Right lung (tissue), 2 donors: ENCODE measurements at regions not wholly inside any gene's neighbourhood (a gene's known extent, or its start where the extent isn't known, plus 50 kb on each side); places are given as distances from the start of the nearest gene placed in this dataset.

ENCODE experiments used
- DNase-seq, 2 donors: peaks; one replicate each; pipeline ENCODE4 v3.0.0-alpha.2; 2013

GRCh38 chr2:129779783-129780182 lies 199.7 kb upstream of the RAB6C start:
- DNase-seq, result no peak

DNA sequence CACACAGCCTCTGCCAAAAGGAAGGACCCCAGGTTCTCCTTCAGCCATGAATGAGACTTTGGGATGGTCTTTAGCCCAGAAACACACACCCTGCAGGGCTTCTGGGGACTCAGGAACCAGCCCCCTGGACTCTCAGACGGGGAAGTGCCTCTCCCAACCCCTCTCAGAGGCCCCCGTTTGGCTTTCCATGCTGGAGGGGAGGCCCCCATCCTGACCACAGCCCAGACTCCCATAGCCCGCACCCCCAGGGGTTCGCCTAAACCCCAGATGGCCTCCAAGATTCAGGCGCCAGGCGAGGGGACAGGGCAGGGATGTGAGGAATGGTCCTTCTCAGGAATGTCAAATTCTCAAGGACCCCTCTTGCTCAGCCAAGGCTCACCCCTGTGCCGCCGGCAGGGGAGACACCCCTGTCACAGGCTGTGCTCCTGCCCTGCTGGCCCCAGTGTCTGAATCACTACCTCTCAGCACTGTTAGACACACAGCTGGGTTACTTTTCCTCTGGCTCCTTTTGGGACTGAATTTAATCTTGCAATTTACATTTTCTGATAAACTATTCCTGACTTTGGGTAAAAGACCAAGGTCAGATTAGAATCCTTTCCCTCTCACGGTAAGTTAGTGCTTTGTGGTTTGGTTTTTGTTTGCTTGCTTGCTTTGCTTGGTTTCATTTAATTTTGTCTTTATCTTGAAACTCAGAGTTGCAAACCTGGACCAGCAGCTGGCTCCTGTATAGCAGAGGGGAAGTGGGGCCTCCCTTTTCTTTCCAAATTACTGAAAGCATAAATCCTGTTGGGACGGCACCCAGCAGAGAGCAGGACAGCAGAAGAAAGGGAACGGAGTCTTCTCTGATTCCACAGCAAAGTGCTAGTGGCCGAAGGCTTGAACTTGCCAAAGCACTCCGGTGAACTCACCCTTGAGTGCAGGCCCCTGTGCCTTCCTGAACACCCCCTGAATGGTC lies 198.9 kb upstream of the RAB6C start:
- no peak for DNase-seq

DNA sequence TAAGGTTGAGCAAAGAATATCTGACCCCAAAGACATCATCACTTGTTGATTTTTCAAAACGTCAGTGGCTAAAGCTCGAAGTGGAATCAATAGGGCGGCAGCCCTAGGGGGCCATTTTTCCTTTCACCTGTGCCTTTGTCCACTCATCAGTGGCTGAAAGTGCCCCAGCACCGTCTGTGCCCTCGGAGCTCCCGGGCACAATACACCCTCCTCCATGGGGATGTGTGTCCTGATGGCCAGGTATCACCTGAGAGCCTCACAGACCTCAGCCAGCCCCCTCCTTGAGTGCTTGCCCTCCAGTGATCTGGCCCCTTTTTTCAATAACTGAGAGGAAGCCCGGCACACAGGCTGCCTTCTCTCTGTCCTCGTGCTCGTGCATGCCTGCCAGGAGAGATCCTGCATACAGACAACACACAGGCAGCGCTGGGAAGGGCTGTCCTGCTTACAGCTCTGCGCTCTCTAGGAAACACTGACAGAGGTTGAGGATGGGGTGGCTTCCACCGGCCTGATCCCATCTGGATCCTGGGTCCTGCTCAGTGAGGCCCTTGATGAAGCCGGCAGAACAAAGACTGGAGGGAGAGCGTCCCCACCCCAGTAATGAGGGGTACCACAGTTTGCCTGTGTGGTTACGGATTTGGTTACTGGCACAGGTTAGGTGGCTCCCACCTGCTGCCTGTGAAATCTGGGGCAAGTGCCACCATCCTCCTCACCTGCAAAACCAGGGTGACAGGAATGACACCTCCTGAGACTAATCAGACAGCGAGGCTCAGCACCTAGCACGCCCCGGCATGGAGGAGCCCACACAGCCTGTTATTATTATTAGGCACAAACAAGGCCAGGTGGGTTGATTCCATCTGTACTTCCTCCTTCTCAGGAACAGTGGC lies 197.5 kb upstream of the RAB6C start:
- DNase-seq, result no peak

GRCh38 chr2:129782633-129782990 lies 196.9 kb upstream of the RAB6C start:
- DNase-seq, result no peak

GRCh38 chr2:129784486-129784885 lies 195.0 kb upstream of the RAB6C start:
- DNase-seq, result no peak

- no peak for DNase-seq
Measured at GRCh38 chr2:129791712-129792111, 187.8 kb upstream of the RAB6C start.

GRCh38 chr2:129793431-129793902 lies 186.0 kb upstream of the RAB6C start:
- peak; percentile 29 to 40 for DNase-seq

DNA sequence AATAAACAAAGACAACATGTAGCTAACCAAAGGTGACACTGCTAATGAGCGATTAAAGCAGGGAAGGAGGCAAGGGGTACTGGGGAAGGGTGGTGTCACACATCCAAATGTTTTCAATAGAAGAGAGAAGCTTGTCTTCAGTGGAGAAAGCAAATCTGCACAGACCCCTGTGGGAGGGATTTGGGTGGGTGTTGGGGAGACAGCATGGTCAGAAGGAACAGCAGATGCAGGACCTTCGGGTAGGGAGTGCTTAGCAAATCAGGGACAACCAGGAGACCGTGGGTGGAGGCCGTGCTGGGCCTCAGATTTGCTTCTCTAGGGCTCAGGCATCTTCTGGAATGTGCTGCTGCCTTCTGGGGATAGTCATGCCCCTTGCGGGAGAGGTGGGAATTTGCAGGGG lies 185.3 kb upstream of the RAB6C start:
- no peak for DNase-seq

GRCh38 chr2:129794540-129794939 lies 184.9 kb upstream of the RAB6C start:
- no peak for DNase-seq

GRCh38 chr2:129796225-129796624 lies 183.2 kb upstream of the RAB6C start:
- DNase-seq, result no peak

- no peak for DNase-seq
Measured at GRCh38 chr2:129796801-129797488, 182.5 kb upstream of the RAB6C start.

DNA sequence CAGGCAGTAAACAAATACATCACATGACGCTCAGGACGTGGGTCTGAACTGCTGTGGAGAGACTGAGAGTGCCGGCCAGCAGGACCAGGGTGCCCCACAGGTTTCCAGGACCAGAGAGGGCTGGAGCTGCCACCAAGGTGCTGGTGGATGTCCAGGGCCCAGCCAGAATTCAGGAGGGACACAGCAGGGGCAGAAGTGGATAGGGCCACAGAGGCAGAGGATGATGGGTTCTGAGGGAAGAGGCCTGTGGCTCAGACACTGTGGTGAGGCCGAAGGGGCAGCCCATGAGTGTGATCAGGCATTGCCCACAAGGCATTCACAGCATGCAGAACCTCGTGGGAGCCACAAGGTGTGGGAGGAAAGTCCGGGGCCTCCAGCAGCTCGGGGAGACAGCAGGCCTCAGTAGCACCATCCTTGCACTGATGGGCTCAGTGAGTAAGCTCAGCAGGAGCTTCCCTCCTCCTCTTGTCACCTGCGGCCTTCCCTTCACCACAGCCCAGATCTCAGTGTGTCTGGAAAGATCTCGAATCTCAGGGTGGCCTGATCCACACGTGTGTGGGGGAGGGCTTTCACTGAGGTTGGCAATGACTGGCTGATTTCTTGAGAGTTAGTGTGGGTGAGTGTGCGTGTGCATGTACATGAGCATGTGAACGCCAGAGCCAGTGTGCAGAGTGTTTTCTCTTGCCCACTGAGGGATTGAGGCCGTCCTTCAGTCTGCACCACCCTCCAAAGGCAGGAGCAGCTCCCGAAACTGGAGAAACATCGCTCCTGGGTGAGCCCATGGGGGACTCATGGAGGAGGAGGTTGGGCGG lies 181.8 kb upstream of the RAB6C start:
- no peak for DNase-seq

DNA sequence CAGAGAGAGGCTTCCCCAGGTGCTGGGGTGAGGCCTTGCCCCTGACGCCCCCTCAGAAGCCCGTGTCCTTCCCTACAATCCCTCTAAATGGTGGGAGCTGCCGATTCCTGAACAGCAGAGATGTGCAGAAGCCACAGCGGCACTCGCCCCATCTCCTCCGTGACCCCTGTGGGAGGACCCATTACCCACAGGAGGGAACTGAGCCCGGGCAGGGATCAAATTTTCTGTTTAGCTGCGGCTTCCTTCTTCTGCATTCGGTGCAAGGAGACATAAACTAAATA lies 181.2 kb upstream of the RAB6C start:
- no peak for DNase-seq

- DNase-seq, result no peak
Measured at GRCh38 chr2:129798626-129799025, 180.8 kb upstream of the RAB6C start.

DNA sequence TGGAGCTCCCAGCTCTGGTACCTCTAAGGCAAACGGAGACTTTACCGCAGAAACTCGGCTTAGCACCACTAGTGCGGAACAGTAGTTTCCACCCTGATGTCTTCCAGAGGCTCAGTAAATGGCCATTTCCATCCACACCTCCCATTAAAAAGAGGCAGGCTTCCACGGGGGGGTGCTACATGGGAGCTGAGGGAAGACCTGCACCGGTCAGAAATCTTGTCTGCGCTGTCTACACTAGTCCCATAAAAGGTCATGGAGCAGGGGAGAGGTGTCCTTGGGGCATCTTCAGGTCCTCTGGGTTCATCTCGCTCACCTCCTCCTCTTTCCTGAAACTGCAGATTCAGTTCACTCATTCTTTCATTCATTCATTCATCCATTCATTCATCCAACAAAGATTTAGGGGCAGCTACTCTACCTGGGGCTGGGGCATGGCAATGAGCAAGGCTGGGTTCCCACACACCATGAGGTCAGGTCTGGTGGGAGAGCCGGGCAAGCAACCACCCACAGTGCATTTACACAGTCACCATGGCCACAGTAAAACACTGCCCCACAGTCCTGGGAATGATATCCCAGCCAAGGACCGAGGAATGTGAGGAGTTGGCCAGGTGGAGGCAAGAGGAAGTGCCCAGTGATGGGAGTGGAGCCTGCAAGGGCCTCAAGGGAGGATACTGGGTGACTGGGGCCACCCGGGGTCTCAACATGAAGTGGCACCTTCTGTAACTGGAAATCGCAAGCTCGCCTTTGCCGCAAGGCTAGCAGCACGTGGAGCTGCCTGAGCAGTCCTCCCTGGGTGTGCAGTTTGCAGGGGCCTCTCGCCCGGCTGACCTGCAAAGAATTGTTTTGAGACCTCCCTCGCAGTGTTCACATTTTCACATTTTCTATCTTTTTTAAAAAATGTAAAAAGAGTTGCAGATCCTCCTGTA lies 180.2 kb upstream of the RAB6C start:
- DNase-seq, result no peak

DNA sequence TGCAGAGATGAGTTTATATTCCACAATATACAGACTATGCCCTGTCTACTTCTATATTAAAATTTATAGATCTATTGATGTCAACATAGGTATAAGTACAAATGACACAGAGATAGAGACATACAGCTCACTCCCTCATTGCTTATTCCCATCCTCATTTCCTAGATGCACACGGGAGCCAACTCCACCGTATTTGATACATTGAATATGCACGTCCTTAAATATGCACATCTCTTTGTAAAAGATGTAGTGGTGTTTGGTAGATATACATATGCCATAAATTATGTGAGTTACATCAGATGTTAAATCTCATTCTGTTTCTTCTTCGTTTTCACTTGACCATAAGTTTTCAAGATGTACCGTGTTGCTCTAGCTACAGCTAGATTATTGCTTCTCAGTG lies 179.2 kb upstream of the RAB6C start:
- DNase-seq, result no peak

GRCh38 chr2:129800686-129801085 lies 178.8 kb upstream of the RAB6C start:
- no peak for DNase-seq

DNA sequence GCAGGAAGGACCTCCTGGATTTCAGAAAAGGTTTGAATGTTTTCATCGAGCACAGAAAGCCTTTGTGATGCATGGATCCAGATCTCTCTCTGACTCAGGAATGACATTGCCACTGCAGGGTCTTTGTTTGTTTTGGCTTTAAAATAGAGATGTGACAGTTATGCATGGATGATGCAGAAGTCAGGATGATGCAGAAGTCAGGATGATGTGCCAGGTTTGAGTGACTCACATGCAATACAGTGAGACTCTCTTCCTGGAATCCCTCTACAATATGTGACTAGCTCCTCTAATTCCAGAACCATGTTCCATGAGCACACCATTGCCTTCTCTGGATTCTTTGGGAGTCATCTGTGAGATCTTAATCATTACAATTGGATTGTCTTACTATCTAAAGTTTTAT lies 177.9 kb upstream of the RAB6C start:
- DNase-seq, result no peak

DNA sequence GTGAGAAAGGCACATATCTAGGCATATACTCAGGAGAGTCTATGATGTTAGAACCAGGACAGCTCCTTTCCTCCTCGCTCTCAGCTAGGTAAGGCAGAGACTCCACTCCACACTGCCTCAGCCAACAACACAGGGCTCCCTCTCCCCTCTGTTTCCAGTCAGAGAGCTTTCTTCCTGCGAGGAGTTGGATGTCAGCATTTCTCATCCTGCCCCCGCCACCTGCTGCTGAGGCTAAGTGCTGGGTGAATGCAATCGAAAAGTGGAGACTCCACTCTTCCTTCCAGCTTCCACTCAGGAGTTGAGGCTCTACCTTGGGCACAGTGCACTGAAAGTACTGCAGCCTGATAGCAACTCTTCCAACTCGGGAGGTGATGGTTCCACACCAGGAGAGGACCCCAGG lies 177.2 kb upstream of the RAB6C start:
- DNase-seq, result no peak

DNA sequence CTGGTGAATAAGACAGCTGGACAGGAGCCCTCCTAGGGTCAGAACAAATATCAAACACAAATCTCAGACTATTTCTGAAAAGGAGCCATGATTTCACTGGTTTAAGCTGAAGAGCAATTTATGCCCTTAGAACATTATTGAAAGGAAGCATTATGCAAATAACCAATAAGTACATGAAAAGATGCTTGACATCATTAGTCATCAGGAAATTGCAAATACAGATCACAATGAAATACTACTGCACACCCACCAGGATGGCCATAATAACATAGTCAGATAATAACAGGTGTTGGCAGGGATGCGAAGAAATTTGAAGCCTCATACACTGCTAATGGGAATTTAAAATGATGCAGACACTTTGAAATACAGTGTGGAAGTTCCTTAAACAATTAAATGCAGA lies 176.4 kb upstream of the RAB6C start:
- DNase-seq, result no peak
